T-helper 1 cell (primary cell): ENCODE measurements at regions not wholly inside any gene's neighbourhood (a gene's known extent, or its start where the extent isn't known, plus 50 kb on each side); places are given as distances from the start of the nearest gene placed in this dataset.

ENCODE experiments used
- DNase-seq, 5 donors: peaks; one replicate each; pipeline ENCODE4 v3.0.0-alpha.2; 2012 to 2020

DNA sequence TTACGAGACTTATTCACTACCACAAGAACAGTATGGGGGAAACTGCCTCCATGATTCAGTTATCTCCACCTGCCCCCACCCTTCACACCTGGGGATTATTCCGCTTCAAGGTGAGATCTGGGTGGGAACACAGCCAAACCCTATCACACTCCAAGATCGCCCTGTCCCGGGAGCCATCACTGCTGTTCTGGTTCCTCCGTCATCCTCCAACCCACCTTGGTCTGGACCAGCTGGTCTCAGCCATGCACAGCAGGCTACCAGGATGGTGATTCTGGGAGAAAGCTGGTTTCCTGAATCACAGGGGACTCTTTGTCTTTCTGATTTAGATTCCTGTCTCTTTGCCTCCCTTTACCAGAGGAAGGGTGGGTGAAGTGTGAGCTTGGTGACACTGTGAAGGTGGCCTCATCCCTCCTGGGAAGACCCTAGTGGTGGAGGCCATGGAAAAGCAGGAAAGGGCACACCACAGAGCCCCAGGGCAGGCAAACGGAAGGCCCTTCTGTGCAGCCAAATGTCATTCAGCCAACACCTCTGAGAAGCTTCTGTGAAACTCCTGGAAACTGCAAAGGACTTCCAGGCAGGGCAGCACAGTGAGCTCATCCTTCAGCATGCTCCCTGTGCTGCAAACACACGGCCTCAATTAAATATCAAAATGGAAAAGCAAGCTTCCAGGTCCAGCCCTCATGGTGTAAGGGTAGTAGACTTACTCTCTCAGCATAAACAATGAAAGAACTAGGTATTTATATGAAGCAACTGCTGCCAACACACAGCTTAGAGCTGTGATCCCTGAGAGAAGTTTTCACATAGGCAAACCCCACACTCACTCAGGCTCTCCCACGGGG is 169.8 kb downstream of the ANKRD60 start:
- no peak for DNase-seq

GRCh38 chr20:58056921-58057686 is 171.3 kb downstream of the ANKRD60 start:
- no peak for DNase-seq

DNA sequence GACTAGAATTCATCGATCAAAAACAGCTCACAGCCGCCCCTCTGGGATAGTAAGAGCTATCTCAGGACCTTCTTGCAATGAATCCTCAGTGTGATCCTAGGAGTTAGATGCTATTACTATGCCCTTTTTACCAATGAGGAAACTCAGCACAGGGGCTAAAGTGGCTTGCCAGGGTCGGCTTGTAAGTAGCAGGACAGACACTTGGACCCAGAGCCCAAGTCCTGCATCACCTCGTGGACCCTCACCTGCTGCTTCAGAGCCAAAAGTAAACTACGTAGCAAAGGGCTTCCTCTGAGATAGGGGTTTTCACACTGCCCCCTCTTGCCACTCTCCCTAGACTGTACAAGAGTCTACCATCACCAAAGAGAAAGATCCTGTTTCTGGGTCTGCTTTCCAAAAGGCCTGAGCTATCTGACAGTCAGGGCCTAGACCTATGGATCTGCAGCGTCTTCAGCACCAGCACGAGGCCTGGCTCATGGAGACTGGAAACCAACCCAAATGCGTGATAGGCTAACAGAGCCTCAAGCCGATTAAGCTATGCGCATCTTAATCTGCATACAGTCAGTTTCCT is 172.3 kb downstream of the ANKRD60 start:
- DNase-seq, result no peak

DNA sequence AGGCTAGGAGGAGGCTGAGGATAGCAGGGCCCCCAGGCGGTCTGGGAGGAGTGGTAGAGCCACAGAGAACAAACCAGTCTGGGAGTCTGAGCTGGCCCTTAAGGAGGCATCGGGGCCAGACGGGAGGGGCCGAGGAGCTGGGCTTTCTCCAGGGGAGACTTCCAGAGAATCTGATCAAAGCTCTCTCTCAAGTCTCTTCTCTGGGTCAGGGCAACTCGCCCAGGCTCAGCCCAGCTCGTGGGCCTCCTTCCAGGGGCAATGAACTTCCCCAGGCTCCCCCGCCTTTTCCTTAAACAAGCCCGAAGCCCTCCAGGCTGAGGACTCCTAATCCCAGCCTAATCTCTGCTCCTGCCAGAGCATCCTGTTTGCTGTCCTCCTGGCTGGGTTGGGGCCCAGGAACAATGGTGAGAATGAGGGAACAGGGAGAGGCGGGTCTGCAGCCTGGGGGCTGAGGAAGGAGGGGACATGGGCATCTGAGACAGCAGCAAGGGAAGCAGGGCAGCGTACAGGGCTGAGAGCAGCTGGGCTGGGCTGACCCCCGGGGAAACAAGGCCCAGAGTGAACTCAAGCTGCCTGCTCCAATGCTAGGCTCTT is 173.6 kb downstream of the ANKRD60 start:
- DNase-seq, result no peak

DNA sequence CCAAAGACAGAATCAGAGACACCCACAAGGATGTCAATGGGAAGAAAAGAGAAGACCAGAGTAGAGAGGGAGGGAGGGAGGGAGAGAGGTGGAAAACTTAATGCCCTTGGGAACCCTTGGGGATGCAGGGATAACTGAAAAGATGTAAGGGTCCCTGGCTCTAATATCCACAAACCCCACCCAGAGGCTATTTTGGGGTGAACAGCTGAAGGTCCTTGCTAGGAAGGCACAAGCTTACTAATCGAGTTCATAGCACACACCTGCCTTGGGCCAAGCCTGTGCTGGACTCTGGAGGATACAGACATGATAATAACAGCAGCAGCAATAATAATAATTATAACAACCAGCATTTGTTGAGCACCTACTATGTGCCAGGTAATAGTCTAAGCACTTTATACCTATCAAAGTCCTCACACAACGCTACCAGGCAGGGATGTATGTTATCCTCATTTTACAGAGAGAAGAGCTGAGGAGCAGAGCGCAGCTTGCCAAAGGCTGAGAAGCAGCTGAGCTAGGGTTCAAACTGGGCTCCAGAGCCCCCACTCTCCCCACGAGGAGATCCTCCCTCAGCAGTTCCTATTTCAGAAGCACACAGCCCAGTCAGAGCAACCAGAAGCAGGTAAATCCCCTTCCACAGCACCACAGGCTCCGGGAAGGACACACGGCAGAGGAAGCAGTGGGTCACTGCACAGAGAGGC is 174.2 kb downstream of the ANKRD60 start:
- no peak for DNase-seq

DNA sequence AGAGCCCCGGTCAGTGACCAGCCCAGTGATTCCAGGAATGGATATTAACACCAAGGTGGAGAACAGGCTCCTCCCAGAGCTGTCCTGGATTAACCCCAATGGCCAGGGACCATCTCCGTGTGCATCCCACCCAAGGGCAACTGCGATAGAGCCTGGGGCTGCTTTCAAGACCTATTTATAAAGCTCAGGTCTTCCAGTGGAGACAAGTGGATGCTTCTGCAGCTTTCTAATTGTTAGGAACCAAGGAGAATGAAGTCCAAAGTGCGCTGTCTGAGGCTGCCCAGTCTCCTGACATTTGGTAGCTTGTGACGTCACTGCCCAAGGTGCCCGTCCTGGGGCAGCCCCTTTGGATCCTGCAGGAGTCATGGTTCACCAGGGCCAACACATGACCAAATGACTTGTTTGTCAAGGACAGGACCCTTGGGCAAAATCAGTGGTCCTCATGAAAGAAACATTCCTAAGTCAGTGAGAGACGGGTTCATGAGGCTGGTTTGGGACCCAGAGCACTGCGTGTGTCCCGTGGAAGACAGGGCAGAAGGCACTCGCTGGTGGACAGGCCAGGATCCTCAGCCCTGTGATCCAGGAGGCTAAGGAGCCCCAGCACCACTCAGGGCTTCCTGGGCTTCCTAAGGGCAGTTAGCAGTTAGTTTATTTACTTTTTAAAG is 174.9 kb downstream of the ANKRD60 start:
- DNase-seq, result no peak

DNA sequence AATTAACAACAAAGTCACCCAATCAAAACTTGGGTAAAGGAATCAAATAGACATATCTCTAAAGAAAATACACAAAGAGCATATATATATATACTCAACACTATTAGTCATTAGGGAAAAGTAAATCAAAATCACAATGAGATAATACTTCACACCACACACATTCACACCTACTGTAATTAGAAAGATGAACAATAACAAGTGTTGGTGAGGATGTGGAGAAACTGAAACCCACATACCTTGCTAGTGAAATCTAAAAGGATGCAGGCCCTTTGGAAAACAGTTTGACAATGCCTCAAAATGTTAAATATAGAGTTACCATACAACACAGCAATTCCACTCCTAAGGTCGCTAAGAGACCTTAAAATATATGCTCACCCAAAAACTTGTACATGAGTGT is 177.1 kb downstream of the ANKRD60 start:
- no peak for DNase-seq

- no peak for DNase-seq
These were observed 180.3 kb downstream of the ANKRD60 start for GRCh38 chr20:58048096-58048702.

DNA sequence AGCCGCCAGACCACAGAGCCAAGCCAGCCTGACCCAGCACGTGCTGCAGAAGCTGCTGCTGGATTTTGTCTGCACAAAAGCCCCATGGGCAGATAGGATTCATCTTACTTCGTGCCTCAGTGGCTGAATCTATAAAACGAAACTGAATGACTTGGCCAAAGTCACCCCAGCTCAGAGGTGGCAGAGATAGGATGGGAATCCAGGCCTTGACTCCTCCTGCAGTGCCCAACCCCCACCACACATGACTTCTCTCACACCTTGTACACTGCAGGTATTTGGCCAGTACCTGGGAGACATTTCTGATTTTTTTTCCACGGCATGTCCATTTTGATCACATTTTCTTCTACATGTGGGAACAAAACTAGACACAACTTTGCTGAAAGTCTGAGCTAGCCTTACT is 182.1 kb downstream of the ANKRD60 start:
- no peak for DNase-seq

GRCh38 chr20:58045579-58045978 is 182.9 kb downstream of the ANKRD60 start:
- DNase-seq, result no peak

GRCh38 chr20:58044931-58045555 is 183.4 kb downstream of the ANKRD60 start:
- DNase-seq, result no peak

DNA sequence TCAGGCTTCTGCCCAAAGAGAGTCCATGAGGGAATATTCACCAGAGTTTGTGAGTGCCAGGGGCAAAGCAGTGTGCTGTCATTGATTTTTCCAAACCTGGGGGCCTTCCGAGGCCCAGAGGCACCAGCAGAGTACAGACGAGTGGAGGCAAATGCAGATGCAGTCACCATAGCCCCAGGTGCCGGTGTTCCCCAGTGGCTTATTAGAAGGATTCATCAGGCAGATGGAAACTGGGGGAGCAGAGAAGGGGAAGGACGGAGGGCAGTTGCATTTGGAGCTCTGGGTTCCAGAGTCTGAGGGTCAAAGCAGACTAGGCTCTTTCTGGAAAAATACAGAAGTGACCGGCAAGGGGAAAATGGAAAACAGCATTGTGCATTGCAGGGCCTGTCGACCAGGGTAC is 184.2 kb downstream of the ANKRD60 start:
- DNase-seq, result no peak

- no peak for DNase-seq
These were observed 185.0 kb downstream of the ANKRD60 start for GRCh38 chr20:58043236-58044140.

- no peak for DNase-seq
These were observed 185.9 kb downstream of the ANKRD60 start for GRCh38 chr20:58042591-58042990.

DNA sequence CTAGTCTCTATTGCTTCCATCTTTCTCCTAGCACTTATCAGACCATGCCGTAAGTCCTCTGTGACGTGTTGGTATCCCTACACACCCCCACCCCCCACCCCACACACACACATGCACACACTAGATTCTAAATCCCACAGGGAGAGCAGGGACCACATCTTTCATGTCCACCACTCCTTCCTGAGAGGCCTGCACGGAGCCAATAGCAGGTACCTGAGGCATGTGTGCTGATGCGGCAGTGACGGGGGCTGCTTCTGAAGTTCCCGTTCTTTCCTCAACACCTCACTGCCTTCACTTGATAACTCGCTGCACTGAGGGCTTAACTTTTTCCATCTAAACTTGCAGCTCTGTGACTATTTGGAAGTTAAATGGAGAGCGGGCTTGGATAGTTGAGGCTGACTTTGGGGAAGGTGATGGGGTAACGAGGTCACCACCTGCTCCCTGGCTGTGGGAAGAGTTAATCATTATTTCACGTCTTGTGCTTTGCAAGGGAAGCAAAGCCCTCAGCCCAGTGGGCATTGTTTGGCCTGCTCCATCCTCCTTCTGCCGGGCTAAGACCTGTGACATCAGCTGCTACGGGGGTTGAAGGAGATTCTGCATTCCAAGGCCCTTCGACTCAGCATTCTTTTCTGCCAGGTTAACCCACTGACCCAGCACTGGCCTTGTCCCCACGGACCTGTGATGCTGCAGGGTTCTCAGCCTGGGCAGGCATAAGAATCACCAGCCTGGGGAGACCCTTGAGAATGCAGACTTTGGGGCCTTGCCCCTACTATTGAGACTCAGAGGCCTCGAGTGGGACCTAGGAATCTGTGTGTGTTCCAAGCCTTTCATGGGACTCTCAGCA is 187.8 kb downstream of the ANKRD60 start:
- no peak for DNase-seq

GRCh38 chr20:58039274-58040092 is 189.0 kb downstream of the ANKRD60 start:
- DNase-seq, result no peak

DNA sequence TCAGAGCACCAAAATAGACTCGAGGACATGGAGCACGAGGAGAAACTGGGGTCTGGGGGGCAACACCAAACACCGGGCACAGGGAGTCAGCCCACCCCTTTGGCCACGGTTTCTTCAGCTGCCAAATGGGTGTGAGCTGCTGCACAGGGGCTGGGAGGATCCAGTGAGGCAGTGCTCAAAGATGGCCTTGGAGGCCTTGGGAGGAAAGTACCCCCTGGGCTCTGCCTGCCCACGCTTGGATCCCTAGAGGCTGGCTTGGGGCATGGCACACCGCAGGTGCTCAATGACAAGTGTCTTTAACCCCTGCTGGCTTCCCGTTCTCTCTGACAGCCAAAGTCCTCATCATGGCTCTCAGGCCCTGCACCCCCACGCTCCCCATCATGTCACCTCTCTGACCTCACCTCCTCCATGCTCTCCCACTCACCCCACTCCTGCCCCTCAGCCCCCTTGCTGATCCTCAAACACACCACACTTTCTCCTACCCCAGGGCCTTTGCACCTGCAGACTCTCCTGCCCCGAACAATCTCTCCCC is 190.3 kb downstream of the ANKRD60 start:
- no peak for DNase-seq

DNA sequence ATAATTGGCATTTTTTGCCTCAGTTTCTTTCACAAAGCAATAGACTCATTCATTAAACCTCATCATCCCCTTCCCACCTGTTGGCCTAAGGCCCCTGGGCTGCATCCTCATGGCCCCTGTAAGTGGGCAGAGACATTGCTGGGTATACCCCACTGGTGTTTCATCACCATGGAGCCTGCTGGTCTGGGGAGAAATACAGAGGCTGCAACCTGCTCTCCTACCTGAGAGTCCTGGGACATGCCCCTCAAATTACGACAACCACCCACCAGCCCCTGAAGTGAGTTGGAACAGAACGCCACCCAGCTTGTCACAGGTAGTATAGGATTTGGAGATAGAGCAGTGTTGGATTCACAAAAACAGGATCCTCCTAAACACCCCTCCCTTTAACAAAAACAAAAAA is 190.8 kb downstream of the ANKRD60 start:
- DNase-seq, result no peak
